IPS DF 4.7 (cell line): ENCODE measurements at regions not wholly inside any gene's neighbourhood (a gene's known extent, or its start where the extent isn't known, plus 50 kb on each side); places are given as distances from the start of the nearest gene placed in this dataset.
"Not testable (repeated sequence)": the region's sequence is repeated elsewhere in the genome, so short reads cannot be mapped to it uniquely, and the experiment has no call there.

Experiments used
- DNase-seq: peaks from one replicate; pipeline ENCODE4 v3.0.0-alpha.2; 2013; ENCODE audit warnings: low spot score; ENCODE audit errors: extremely low read depth

DNA sequence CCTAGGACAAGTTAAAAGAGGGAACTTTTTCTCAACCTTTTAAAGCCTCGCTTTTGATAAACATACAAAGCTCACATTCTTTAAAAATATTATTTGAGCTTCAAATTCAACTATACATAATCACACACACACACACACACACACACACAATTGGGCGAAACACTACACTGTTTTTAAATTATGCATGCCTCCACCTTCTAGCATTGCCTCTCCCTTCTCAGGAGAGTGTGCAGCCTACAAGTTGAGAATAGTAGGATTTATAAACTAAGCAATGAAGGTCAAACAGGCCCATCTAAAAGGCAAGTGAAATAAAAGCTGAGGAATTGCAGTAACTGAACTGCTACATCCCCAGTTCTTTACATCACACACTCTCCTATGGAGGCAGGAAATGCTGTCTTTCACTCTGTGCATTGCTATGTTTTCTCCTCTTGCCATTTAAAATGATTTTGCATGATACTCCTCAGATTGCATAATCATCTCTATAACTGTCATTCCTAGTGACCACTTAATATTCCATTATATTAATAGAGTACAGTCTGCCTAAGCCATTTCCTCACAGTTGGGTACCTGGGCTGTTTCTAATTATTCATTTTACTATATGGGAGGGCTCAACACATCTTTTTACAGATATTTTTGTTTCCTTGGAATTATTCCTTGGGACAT, 92.5 kb upstream of the KCNE2 start:
- no peak for DNase-seq

DNA sequence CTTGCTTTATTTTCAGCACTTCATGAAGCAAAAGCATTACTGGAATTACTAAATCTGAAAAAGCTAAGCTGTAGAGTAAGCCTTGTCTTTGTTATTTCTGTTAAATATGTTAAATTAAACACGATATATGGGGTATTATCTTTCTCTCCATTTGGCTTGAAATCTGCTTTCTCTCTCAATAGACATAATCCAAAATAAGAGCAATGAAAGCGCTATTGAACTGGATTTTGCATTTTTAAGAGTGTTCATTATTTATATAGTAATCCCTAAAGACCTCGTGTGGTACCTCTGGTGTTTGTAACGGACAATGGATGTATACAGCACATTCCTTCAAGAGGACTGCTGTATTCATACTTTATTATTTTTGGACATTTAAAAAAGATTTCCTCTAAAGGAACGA, 91.5 kb upstream of the KCNE2 start:
- DNase-seq, result no peak

DNA sequence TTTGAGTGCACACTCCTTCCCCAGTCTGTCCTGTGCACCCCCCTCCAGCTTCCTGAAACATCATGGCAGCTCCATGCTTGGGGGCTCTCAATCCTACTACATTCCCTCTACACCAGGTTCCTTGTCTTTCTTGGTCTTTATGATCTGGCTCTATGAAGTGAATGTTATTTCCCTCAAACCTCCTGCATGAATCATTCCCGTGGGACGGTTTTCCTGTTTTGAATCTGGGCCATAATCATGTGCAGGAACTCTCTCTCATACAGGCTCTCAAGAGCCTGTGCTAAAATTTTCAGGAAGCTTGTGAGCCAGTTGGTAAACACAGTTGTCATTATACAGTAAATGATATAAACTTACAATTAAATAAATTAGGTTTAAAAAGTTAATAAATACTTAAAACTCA, 89.8 kb upstream of the KCNE2 start:
- DNase-seq, result no peak

DNA sequence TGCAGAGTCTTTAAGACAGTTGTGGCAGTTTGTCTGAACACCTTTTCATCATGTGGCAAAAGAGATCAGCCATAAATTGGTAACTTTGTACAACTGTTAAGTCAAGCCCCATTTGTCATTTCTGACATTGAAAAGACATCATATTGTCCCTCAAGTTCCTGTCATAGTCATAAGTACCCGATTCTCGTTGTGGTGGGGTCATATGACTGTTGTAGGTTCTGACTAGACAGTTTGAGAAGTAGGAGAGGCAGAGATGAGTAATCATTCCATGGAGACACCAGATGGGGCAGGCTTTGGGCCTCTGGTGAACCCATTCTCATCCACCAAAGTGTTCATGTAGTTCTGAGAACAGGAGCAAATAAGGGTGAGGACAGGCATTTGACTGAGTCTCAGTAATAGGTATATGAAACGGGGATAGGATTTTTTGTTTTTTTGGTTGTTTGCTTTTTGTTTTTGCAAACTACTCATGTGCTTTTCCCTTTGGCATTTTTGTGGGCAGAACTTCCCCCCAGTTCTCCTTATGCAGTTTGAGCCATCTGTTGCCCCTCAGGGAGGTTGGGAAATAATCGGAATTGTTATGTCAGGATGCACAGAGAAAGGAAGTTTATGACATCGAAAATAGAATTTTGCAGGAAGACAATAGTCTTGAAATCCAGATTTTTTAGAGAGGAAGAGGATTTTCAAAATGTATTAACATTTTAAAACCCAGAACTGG, 86.9 kb upstream of the KCNE2 start:
- DNase-seq, result no peak

DNA sequence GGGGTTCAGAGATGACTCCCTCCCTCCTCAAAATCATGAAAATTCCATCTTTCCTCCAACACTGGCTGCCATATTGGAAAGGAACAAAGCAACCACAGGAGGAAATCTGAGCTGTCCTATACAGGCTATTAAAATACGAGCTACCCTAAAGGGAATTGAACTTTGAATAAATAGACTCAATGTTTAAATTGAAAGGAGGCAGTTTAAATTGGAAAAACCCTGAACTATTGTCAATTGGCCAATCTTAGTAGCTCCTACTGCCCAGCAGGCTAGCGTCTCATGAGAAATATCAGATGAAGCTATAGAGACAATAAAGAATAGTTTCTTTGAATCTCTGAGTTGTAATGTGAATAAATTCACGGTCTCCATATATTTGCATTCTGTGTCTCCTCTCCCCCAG, 85.4 kb upstream of the KCNE2 start:
- no peak for DNase-seq

DNA sequence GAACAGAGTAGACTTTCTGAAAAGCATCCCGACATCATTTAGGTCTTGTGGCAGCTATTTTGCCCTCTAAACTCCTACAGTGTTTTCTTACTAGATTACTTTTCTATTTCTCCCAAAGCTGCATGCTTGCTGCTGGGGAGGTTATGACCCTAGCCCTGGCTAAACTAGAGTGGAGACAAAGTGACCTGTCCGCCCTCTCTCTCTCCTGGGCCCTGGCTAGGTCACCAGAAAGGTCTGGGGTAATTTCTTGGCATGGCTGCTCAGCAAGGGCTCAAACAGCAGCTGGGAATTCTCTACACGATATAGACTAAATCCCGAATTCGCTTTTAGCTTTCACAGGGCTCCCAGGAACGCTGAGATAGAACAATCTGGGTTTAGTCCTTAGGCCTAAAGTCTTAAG, 84.5 kb upstream of the KCNE2 start:
- DNase-seq, result no peak

DNA sequence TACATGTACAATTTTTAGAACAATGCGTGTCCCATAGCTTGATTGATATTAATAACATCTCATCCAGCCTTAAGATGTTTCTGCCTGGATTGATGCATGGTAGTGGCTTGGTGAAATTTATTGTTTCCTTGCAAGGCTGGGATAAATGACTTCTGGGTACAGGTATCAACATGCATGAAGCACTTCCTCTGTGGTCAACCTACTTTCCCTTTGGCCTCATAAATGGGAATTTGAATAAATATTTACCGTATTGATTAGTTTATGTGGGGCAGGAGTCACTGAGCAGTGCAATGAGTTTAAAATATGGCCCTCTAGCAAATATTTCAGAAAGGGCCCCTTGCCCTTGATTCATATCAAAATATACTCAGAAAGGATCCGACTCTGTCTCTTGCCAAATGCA, 83.9 kb upstream of the KCNE2 start:
- DNase-seq, result no peak

DNA sequence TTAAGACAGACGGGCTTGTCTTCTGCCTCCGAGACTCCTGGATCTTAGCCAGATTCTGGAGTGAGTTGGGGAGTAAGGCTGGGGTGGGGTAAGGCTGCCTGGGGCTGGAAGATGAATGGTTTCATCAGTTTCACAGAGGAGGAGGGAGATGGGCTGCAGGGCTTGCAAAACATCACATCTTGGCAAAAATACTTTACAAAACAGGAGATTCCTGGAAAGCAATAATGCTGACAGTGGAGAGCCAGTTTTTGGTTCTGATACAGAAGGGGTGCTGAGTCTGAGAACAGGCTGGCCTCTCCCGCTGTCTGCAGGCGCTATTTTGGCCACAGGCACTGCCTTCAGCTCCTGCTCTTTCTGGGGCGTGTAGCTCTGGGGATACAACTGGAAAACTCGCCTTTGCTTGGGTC, 83.4 kb upstream of the KCNE2 start:
- no peak for DNase-seq

DNA sequence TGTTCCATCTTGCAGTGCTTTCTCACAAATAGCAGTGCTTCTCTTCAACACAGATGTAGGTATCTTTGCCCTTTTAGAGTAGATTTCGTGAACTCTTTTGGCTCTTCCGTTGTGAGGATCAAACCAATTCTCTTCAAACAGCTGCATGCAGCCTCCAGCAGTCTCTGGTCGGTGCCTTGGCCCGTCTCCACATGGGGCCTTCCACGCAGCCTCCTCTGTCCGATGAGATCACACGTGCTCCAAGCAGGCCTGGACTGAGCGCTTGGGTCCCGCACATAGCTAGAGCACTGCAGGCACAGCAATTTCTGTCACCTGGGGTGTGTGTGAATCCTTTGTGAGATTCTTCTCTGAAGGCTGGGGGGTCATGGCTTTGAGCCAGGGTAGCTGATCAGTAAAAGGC, 82.8 kb upstream of the KCNE2 start:
- DNase-seq, result no peak

DNA sequence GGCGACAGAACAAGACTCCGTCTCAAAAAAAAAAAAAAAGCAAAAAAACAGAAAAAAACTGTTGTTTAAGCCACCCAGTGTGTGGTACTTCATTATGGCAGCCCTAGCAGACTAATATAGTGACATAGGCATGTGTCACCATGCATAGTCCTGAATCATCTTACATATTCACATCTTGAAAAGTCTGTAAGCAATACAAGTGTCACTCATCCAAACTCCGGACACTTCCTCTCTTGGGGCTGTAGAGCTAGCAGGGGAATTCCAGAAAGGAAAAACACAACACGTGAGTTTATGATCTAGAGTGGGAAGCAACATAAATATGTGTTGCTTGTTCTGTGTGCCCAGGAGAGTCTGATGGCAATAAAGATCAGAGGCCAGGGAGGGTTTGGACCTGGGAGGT, 81.6 kb upstream of the KCNE2 start:
- no peak for DNase-seq

DNA sequence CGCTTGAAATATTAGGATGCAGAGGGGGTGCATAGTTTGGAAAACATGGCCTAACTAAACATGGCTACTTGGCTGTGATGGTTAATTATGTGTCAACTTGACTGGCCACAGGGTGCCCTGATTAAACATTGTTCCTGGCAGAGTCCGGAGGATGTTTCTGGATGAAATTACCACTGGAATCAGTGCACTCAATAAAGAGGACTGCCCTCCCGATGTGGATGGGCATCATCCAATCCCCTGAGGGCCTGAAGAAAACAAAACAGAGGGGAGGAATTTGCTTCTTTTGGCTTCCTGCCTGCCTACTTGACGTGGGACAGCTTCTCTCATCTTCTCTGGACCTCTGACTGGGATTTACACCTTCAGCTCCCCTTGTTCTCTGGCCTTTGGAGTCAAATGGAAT, 79.1 kb upstream of the KCNE2 start:
- no peak for DNase-seq

DNA sequence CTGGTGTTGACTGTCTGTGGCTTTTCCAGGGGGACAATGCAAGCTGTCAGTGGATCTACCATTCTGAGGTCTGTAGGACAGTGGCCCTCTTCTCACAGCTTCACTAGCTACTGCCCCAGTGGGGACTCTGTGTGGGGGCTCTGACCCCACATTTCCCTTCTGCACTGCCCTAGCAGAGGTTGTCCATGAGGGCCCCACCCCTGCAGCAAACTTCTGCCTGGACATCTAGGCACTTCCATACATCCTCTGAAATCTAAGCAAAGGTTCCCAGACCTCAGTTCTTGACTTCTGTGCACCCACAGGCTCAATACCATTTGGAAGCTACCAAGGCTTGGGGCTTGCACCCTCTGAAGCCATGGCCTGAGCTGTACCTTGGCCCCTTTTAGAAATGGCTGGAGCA, 75.8 kb upstream of the KCNE2 start:
- DNase-seq, result not testable (repeated sequence)

DNA sequence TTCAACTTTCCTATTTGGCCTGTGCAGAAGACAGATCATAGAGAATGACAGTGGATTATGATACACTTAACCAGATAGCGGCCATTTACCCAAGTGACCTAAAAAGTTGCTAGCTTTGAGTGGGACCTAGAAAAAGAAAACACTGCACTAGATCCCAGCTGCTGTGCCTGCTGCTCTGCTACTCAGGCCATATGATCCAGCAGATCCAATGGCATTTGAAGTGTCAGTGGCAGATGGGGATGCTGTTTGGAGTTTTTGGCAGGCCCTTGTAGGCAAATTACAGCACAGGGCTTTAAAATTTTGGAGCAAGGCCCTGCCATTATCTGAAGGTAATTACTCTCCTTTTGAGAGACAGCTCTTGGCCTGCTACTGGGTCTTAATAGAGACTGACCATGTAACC, 74.0 kb upstream of the KCNE2 start:
- DNase-seq, result no peak

DNA sequence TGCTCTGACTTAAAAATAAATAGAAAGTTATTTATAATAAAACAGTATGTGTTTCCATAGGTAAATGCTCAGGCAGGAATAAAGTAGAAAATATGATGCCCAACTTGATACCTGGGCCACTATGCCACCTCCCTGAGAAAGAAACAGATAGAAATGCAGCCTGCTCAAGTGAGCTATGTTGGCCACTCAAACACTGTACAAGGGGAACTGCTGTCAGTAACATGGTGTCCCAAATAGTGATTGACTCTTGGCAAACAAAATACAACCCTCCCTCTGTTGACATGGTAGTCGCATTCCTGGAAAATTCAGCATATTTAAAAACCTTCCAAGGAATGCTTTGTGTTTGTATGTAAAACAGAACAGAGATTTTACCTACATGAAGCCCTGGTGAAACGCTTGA, 66.9 kb upstream of the KCNE2 start:
- DNase-seq, result no peak

DNA sequence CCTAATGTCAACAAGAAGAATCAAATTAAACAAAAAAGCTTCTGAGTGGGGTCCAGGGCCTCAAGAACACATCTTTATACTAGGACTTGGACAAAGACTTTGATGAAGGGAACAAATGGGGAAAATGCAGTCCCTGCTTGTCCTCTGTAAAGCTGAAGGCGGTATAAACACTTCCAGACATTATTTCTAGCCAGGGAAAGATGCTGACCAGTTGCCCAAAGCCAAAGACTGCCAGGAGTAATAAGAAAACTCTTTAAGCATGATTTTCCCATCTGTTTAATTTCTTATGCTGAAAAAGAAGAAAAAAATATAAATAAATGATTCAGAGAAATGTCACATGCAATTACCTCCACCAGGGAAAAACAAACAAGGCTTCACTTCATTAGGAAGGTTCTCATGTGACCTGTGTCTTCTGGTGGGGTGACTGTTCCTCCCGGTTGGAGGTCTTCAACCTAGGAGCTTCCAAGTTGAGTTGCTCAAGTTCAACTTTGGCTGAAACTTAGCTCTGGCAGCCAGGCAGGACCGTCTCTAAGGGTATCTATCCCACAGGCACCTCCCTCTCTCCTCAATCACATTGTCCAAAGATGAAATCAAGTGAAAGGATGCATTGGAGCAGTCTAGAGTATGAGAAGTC, 65.2 kb upstream of the KCNE2 start:
- no peak for DNase-seq

DNA sequence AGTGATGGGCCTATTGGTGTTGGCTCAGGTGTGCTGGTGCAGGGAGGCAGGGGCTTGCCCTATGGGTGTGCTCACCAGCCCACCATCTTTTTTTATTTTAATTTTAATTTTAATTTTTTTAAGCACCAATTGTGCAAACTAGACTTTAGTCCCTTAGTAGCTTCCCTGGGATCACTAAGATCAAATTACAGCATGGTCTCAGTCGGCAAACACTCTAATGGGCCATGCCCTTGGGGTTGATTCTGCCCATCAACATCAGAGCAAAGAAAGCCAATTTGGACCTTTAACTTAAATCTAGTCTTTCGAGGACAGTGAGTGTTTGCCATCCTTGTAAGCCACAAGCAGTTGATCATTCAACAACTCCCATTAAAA, 64.7 kb upstream of the KCNE2 start:
- no peak for DNase-seq

DNA sequence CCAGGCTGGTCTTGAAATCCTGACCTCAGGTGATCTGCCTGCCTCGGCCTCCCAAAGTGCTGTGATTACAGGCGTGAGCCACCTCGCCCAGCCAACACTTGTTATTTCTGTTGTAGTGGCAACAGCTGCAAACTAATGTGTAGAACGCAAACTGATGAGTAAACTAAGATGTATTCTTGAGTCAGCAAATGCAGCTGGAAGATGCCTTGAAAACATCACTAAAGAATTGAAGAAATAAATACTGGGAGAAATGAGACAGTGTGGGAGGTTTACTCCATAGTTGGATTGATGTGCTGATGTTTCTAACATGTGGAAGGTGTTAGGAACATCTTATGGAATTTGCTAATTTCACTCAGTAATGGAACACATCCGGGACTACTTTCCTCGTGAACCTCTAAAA, 61.3 kb upstream of the KCNE2 start:
- no peak for DNase-seq

DNA sequence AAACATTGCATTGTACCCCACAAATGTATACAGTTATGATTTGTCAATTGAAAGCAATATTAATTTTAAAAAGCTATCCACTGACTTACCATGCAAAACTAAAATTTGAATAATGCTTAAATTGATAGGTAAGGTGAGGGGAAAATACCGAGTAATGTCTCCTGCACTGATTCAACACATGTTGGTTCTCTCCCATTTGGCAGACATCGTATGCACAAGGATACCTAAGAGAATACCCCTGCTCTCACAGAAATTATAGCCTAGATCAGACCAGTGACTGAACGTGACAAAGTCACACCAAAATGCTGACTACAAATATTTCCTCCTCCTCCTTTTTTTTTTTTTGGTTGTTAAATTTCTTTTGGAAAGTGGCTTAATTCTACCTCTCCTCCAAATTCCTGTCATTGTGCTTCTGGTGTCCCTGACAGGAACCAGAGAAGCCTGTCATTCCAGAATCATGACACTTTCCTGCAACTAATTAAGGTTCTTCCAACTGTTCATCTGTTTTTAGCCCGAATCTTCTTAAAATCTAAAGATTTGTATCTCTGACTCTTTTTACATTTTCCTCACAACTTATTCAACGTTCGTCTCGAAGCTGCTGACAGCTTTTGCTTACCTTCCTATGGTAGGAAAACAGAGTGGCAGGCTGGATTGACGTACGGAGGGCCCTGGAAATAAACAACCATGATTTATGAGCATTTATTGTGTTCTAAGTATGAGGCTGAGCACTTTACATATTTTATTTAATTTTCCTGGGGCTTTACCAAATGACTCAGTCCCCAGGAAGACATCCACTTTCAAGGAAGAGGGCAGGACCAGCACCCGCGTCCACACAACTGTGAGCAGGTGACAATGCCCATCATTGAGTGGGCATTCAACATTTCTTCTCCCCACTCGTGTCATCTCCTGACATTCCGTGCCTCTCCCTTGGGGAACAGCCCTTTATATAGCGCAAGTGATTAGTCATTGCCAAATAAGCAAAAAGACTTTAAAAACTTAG, 57.9 kb upstream of the KCNE2 start:
- DNase-seq, result no peak

DNA sequence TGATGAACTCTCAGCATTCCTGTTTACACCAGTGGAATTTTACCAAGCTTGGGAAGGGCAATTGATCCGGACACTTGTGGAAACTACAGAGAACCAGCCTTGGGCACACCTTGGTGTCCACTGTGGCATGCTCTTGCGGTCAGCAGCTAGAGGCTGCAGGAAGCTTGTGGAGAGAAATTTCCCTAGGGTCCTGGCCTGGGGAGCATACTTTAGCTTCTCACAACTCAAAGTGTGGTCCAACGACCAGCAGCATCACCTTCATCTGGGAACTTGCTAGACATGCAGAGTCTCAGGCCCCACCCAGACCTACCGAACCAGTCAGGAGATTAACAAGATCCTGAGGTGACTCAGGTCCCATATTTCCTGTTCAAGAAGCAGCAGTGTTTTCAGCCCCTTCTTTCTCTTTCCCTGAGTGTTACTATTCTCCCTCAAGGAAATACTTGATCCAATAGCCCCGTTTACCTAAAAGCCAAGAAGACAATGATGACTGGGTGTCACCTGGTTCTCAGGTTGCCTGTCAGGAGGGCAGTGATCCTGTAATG, 55.7 kb upstream of the KCNE2 start:
- no peak for DNase-seq

DNA sequence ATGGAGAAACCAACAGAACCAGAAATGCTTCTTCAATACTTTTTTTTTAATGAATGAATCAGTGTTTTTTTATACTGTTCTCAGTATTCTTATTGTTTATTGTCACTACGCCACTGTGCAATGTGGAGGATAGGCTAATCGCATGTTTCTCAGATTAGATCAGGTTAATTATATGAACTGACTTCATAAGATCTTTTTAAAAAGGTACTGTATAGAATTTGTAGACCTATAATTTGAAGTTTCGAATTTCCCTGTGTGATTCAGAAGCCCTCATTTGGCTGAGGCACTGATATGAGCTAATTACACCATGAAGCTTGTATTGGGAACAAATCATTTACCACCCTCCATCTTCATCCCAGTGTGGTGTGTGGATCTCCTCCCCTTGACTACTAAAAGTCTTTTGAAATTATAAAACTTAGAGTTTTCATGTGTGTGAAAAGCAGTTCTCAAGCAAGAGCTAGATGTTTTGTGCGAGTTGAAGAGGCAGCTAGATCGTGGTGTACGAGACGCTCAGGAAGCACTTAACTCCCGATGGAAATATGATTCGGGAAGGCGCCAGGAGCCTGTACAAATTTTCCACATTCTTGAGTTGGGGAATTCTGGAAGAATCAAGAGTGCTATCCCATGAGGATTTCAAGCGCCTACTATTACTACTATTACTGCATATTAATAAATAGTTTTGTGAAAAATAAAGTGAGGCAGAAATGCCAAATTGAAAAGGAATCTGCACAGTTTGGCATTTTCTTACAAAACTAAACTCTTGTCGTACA, 52.1 kb upstream of the KCNE2 start:
- no peak for DNase-seq

DNA sequence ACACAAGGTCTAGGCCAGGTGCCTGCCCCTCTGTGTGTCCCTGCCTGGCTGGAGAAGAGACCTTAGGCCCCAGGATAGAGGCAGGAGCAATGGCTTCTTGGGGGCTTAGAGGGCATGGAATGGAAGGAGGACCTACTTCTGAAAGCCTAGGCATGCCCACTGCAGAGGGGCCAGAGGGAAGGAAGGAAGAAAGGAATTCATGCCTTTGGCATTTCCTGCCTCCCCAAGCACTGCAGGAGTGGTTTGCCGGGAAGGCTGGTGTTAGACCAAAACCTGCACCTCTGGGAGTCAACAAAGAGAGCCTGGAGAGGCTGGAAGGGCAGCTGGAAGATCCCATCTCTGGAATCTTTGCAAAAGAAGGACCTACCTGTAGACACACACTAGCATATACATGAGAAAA, 50.7 kb upstream of the KCNE2 start:
- no peak for DNase-seq
